ENCODE measurements at regions not wholly inside any gene's neighbourhood (a gene's known extent, or its start where the extent isn't known, plus 50 kb on each side); places are given as distances from the start of the nearest gene placed in this dataset.
"Not testable (repeated sequence)": the region's sequence is repeated elsewhere in the genome, so short reads cannot be mapped to it uniquely, and the experiment has no call there.

GRCh38 chr14:38941488-38941887 is 161.5 kb downstream of the SEC23A start:
- no peak for TF ChIP-seq CTCF (conservative IDR thresholded peaks at IDR 0.05; ENCODE audit: low read depth)
- no peak overlapping the region for H3K27ac ChIP-seq
- no peak for DNase-seq (ENCODE audit: low spot score)
- CTCF ChIA-PET: interaction anchor here (0.6 to 0.7 kb wide), 2 partner anchors 112 to 1603 kb away, joined by 3 read pairs; no protein-coding TSS in a partner anchor
- POLR2A ChIA-PET (ENCODE audit: low non-redundant PET): no interaction called here

GRCh38 chr14:38932653-38933000 is 170.4 kb downstream of the SEC23A start:
- DNase-seq (ENCODE audit: low spot score); POLR2A ChIA-PET (ENCODE audit: low non-redundant PET); CTCF ChIA-PET; H3K27ac ChIP-seq: not testable (repeated sequence)

- TF ChIP-seq CTCF (conservative IDR thresholded peaks at IDR 0.05; ENCODE audit: low read depth): no peak
- H3K27ac ChIP-seq: no peak overlapping the region
- DNase-seq (ENCODE audit: low spot score): no peak
- ChIA-PET CTCF (no interaction called here), POLR2A (ENCODE audit: low non-redundant PET) (no interaction called here)
These were observed 170.9 kb downstream of the SEC23A start for GRCh38 chr14:38931969-38932652.

- no peak for DNase-seq (ENCODE audit: low spot score)
- H3K27ac ChIP-seq: no peak overlapping the region
- TF ChIP-seq CTCF (conservative IDR thresholded peaks at IDR 0.05; ENCODE audit: low read depth): no peak
- ChIA-PET POLR2A (ENCODE audit: low non-redundant PET) (no interaction called here), CTCF (no interaction called here)
These were observed 172.1 kb downstream of the SEC23A start for GRCh38 chr14:38930898-38931297.

- H3K27ac ChIP-seq: no peak overlapping the region
- TF ChIP-seq CTCF (conservative IDR thresholded peaks at IDR 0.05; ENCODE audit: low read depth): no peak
- no peak for DNase-seq (ENCODE audit: low spot score)
- ChIA-PET POLR2A (ENCODE audit: low non-redundant PET) (no interaction called here), CTCF (no interaction called here)
These were observed 173.0 kb downstream of the SEC23A start for GRCh38 chr14:38930022-38930421.

GRCh38 chr14:38929416-38929815 is 173.6 kb downstream of the SEC23A start:
- H3K27ac ChIP-seq: no peak overlapping the region
- ChIA-PET POLR2A (ENCODE audit: low non-redundant PET) (no interaction called here), CTCF (no interaction called here)
- DNase-seq (ENCODE audit: low spot score): no peak
- TF ChIP-seq CTCF (conservative IDR thresholded peaks at IDR 0.05; ENCODE audit: low read depth): no peak

- DNase-seq (ENCODE audit: low spot score); CTCF ChIA-PET; H3K27ac ChIP-seq; POLR2A ChIA-PET (ENCODE audit: low non-redundant PET): not testable (repeated sequence)
These were observed 181.1 kb downstream of the SEC23A start for GRCh38 chr14:38921893-38922292.

GRCh38 chr14:38915125-38915524 is 187.9 kb downstream of the SEC23A start:
- H3K27ac ChIP-seq: no peak overlapping the region
- no peak for DNase-seq (ENCODE audit: low spot score)
- CTCF ChIA-PET: no interaction called here
- no peak for TF ChIP-seq CTCF (conservative IDR thresholded peaks at IDR 0.05; ENCODE audit: low read depth)
- POLR2A ChIA-PET (ENCODE audit: low non-redundant PET): no interaction called here
